Lower leg skin (tissue), 4 donors: ENCODE measurements at regions not wholly inside any gene's neighbourhood (a gene's known extent, or its start where the extent isn't known, plus 50 kb on each side); places are given as distances from the start of the nearest gene placed in this dataset.

Source experiments
- DNase-seq, 2 donors: peaks; one replicate each; pipeline ENCODE4 v3.0.0-alpha.2; 2019; ENCODE audit warnings: low spot score in 2 of 2
- H3K4me3 ChIP-seq: fragments of 200-600 bp; sonication (generic); 2 replicates; pipeline ENCODE4 v1.5.1; 2017; ENCODE audit warnings: mild to moderate bottlenecking, low read depth; ENCODE audit not compliant: poor library complexity, severe bottlenecking
- POLR2A ChIP-seq, 2 donors: fragments of 450-650 bp; IDR thresholded peaks; one replicate each; pipeline ENCODE4 v1.6.1; 2016 to 2017; ENCODE audit warnings: antibody characterized with exemption in 2 of 2, mild to moderate bottlenecking in 1 of 2, moderate library complexity in 1 of 2
- WGBS, 2 donors: methylation state at CpG; one replicate each; pipeline ENCODE4 v1.1.5; 2018; 5-methylcytosine and 5-hydroxymethylcytosine counted together
- intact Hi-C: fragments of 100-400 bp; cut with DNase I; formaldehyde crosslinking; loops from one replicate; pipeline ENCODE4 v1.15.0; 2023; ENCODE audit warnings: low total_unique reads
- TF ChIP-seq, protein P1 (sequence below), 3 donors: fragments of 450-650 bp; IDR thresholded peaks; one replicate each; pipeline ENCODE4 v1.5.1; 2016; ENCODE audit warnings: antibody characterized with exemption in 3 of 3, mild to moderate bottlenecking in 3 of 3, moderate library complexity in 2 of 3

DNA sequence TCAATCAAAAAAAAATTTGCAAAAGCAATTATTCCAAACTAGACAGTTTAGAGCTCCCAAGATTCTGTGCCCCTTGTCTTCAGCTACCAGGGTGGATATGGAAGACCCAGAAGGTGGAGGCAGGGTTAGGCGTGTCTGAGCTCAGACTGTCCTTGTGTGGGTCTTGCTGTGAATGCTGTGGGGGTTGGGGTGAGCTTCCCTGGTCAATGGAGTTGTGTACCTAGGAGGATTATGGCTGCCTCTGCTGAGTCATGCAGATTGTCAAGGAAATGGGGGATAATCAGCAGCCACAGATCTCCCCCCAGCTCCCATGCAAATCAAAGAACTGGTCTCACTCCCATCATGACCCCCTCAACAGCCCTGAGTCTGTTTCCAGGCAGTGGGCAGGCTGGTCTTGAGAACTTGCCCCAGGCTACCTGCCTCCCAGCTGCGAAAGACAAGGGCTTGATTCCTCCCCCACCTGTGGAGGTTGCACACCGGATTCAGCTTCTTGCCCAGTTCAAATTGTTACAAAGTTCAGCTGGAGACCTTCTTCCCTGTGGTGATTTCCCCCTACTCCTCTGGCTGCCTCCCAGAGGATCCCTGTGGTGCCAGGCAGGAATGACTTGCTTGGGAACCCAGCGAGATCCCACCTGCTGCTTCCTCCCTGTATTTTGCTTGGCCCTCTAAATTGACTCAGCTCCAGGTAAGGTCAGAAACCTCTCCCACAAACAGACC lies 77.0 kb downstream of the RAD51AP2 start:
- TF ChIP-seq POLR2A (IDR thresholded peaks at IDR 0.05): no peak
- TF ChIP-seq, protein P1, sequence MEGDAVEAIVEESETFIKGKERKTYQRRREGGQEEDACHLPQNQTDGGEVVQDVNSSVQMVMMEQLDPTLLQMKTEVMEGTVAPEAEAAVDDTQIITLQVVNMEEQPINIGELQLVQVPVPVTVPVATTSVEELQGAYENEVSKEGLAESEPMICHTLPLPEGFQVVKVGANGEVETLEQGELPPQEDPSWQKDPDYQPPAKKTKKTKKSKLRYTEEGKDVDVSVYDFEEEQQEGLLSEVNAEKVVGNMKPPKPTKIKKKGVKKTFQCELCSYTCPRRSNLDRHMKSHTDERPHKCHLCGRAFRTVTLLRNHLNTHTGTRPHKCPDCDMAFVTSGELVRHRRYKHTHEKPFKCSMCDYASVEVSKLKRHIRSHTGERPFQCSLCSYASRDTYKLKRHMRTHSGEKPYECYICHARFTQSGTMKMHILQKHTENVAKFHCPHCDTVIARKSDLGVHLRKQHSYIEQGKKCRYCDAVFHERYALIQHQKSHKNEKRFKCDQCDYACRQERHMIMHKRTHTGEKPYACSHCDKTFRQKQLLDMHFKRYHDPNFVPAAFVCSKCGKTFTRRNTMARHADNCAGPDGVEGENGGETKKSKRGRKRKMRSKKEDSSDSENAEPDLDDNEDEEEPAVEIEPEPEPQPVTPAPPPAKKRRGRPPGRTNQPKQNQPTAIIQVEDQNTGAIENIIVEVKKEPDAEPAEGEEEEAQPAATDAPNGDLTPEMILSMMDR (IDR thresholded peaks at IDR 0.05): no peak
- DNase-seq: no peak
- intact Hi-C loops: no loop called here
- WGBS, 2 donors: 87 to 94% methylated on average over 4 of the region's 4 CpGs
- no peak overlapping the region for H3K4me3 ChIP-seq

DNA sequence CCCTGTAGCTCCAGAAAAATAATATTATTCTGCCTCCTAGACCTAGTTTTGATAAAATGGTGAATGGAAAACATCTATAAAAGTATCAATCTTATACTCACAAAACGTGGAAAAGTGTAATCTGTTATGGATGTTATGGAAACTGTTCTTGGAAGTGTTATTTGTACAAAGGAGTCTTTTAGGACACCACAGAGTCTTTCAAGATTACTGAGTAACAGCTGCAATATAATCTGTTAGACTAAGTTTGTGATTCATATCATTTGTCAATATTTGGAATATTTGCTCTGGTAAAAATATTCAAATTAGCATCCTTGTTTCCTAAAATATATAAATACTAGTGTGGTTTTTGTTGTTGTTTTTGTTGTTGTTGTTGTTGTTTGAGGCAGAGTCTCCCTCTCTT lies 87.9 kb downstream of the RAD51AP2 start:
- no peak for DNase-seq
- 68 to 69% methylated on average over 1 of the region's 1 CpG for WGBS, 2 donors
- TF ChIP-seq, protein P1 (IDR thresholded peaks at IDR 0.05): no peak
- no peak for TF ChIP-seq POLR2A (IDR thresholded peaks at IDR 0.05)
- no peak overlapping the region for H3K4me3 ChIP-seq
- intact Hi-C loops: no loop called here

DNA sequence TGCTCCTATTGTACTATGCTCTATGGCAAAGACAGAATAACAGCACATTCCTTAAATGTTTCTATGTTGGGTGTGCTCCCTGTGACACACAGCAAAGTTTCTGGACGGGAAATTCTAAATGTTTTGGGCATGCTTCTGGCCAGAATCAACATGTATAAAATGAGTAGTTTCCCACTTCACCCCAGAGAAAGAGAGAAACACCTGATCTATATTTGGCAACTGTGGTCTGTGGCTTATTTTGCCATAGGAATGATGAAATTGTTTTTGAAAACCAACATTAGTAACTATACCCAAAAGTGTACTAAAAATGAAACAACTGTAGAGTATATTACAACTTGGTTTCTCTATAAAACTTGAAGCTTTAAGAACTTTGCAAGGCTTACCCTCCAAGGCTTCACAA lies 89.1 kb downstream of the RAD51AP2 start:
- intact Hi-C loops: no loop called here
- H3K4me3 ChIP-seq: no peak overlapping the region
- DNase-seq: no peak
- WGBS, 2 donors: 21 to 44% methylated on average over 1 of the region's 1 CpG
- TF ChIP-seq POLR2A (IDR thresholded peaks at IDR 0.05): no peak
- TF ChIP-seq, protein P1 (IDR thresholded peaks at IDR 0.05): no peak

DNA sequence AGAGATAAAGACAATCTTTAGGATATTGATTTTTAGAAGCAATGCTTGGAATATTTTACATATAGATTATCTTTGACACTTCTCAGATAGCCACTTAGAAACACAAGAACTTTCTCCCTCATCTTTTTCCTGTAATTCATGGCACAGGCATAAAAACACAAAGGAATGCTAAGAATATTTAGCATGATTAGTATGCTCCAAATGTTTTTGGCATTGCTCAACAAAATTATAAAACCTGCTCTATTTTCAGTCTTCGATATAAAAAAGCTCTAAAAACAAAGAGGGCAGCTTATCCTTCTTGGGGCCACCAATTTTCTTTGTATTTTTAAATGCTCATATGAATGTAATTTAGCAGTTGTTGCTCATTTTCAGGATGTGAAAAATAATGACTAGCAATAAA lies 90.8 kb downstream of the RAD51AP2 start:
- TF ChIP-seq, protein P1 (IDR thresholded peaks at IDR 0.05): no peak
- no peak for TF ChIP-seq POLR2A (IDR thresholded peaks at IDR 0.05)
- no peak for DNase-seq
- H3K4me3 ChIP-seq: no peak overlapping the region
- 68 to 76% methylated on average over 1 of the region's 1 CpG for WGBS, 2 donors
- intact Hi-C loops: no loop called here

DNA sequence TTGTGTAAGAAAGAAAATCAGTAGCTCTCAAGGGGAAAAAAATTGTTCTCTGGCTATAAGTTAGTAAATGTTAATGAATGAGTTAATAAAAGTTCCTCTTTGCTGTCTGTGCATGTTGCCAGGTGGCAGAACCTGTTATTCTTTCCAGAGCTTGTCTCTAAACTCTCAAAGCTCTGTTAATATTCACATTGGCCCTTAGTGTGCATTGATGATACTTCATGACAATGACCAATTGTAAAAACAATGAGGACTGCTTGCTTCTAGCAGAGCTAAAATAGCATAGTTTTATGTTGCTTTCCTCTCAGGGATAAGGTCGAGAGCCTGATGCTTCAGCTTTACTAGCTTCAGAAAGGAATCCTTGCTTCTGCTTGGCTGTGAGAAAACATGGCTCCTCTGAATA lies 91.5 kb downstream of the RAD51AP2 start:
- intact Hi-C loops: no loop called here
- TF ChIP-seq POLR2A (IDR thresholded peaks at IDR 0.05): no peak
- TF ChIP-seq, protein P1 (IDR thresholded peaks at IDR 0.05): no peak
- DNase-seq: no peak
- H3K4me3 ChIP-seq: no peak overlapping the region
- WGBS, 2 donors: 23 to 24% methylated on average over 1 of the region's 1 CpG

DNA sequence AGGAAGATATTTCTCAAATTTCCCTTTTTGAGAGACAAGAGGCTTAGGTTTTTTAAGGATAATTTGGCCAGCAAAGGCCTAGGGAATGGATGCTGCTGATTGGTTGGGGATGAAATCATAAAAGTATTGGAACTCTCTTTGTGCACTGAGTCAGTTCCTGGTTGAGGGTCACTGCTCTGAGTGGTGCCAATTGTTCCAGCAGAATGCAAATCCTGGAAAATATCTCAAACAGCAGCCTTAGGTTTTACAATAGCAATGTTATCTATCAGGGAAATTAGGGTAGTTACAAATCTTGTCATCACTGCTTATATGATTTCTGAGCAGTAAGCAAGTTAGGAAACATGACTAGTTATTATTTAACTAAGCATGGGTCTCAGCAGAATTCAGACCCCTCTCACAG lies 96.2 kb downstream of the RAD51AP2 start:
- no peak overlapping the region for H3K4me3 ChIP-seq
- TF ChIP-seq POLR2A (IDR thresholded peaks at IDR 0.05): no peak
- TF ChIP-seq, protein P1 (IDR thresholded peaks at IDR 0.05): no peak
- no peak for DNase-seq
- intact Hi-C loops: no loop called here
